HEK293 (cell line): ENCODE measurements at regions not wholly inside any gene's neighbourhood (a gene's known extent, or its start where the extent isn't known, plus 50 kb on each side); places are given as distances from the start of the nearest gene placed in this dataset.

ENCODE experiments used
- CTCF ChIA-PET: fragments of 350-600 bp; formaldehyde crosslinking; extraction: SDS; loops from one replicate; lab custom pipeline; 2021; ENCODE audit warnings: antibody characterized with exemption; lab: Yijun Ruan, JAX
- POLR2A ChIA-PET: fragments of 300-600 bp; formaldehyde crosslinking; extraction: SDS; loops from one replicate; lab custom pipeline; 2020; ENCODE audit warnings: antibody characterized with exemption, inconsistent platforms; lab: Yijun Ruan, JAX
- H3K27ac ChIP-seq: fragments of 200-500 bp; sonication (Bioruptor generic); 2 replicates; pipeline ENCODE4 v1.5.1; 2014; ENCODE audit warnings: low read depth, low read length, control low read depth, inconsistent platforms; ENCODE audit errors: extremely low read depth
- H3K36me3 ChIP-seq, 2 experiments: fragments of 200-500 bp in 1 of 2; sonication (Bioruptor generic) in 1 of 2; 1 replicate in 1 of 2; 2 replicates in 1 of 2; pipeline ENCODE4 v1.5.1; 2014 to 2017; ENCODE audit warnings: inconsistent platforms in 2 of 2, low read length in 2 of 2; ENCODE audit not compliant: control insufficient read depth in 2 of 2, insufficient read depth in 1 of 2
- H3K4me1 ChIP-seq: fragments of 200-500 bp; sonication (Bioruptor generic); 2 replicates; pipeline ENCODE4 v1.5.1; 2014; ENCODE audit warnings: mild to moderate bottlenecking, low read length, inconsistent platforms; ENCODE audit not compliant: control insufficient read depth, insufficient read depth
- H3K4me3 ChIP-seq: 2 replicates; pipeline ENCODE4 v1.5.1; 2011; ENCODE audit warnings: low read depth, mild to moderate bottlenecking, control low read depth, low read length, moderate library complexity
- H3K9me3 ChIP-seq: fragments of 200-500 bp; sonication (Bioruptor generic); 2 replicates; pipeline ENCODE4 v1.5.1; 2014; ENCODE audit warnings: low read depth, low read length, inconsistent platforms; ENCODE audit not compliant: control insufficient read depth, insufficient read depth
- GFI1B ChIP-seq: fragments of 450-650 bp; formaldehyde crosslinking; IDR thresholded peaks from 2 replicates; pipeline ENCODE4 v1.5.1; 2016; ENCODE audit warnings: missing biosample characterization, missing genetic modification characterization
- GLIS2 ChIP-seq: fragments of 450-650 bp; formaldehyde crosslinking; IDR thresholded peaks from 2 replicates; pipeline ENCODE4 v1.5.1; 2016; ENCODE audit warnings: missing biosample characterization, missing genetic modification characterization
- HIC1 ChIP-seq: fragments of 450-650 bp; formaldehyde crosslinking; IDR thresholded peaks from 2 replicates; pipeline ENCODE4 v1.5.1; 2016; ENCODE audit warnings: missing biosample characterization, missing genetic modification characterization
- KLF8 ChIP-seq: fragments of 450-650 bp; formaldehyde crosslinking; IDR thresholded peaks from 2 replicates; pipeline ENCODE4 v1.5.1; 2016; ENCODE audit warnings: missing biosample characterization, missing genetic modification characterization
- PRDM10 ChIP-seq: fragments of 450-650 bp; formaldehyde crosslinking; IDR thresholded peaks from 2 replicates; pipeline ENCODE4 v1.5.1; 2016; ENCODE audit warnings: missing biosample characterization, missing genetic modification characterization
- ZFP41 ChIP-seq: fragments of 450-650 bp; formaldehyde crosslinking; IDR thresholded peaks from 2 replicates; pipeline ENCODE4 v1.5.1; 2016; ENCODE audit warnings: missing biosample characterization, missing genetic modification characterization, borderline replicate concordance
- ZFP69B ChIP-seq: fragments of 450-650 bp; formaldehyde crosslinking; IDR thresholded peaks from 2 replicates; pipeline ENCODE4 v1.5.1; 2016; ENCODE audit warnings: missing biosample characterization, missing genetic modification characterization
- ZNF112 ChIP-seq: fragments of 450-650 bp; formaldehyde crosslinking; IDR thresholded peaks from 2 replicates; pipeline ENCODE4 v1.5.0; 2017; ENCODE audit warnings: missing biosample characterization, missing genetic modification characterization
- ZNF19 ChIP-seq: fragments of 450-650 bp; formaldehyde crosslinking; IDR thresholded peaks from 2 replicates; pipeline ENCODE4; 2016; ENCODE audit warnings: missing biosample characterization, missing genetic modification characterization, low read depth
- ZNF280C ChIP-seq: fragments of 450-650 bp; formaldehyde crosslinking; IDR thresholded peaks from 2 replicates; pipeline ENCODE4 v1.5.1; 2016; ENCODE audit warnings: missing biosample characterization, missing genetic modification characterization
- ZNF292 ChIP-seq: fragments of 450-650 bp; formaldehyde crosslinking; IDR thresholded peaks from 2 replicates; pipeline ENCODE4 v1.5.1; 2016; ENCODE audit warnings: low read depth, missing biosample characterization, missing genetic modification characterization, borderline replicate concordance
- ZNF354C ChIP-seq: fragments of 450-650 bp; formaldehyde crosslinking; IDR thresholded peaks from 2 replicates; pipeline ENCODE4 v1.5.1; 2016; ENCODE audit warnings: missing biosample characterization, missing genetic modification characterization, low read depth, borderline replicate concordance
- ZNF416 ChIP-seq: fragments of 450-650 bp; formaldehyde crosslinking; IDR thresholded peaks from 2 replicates; pipeline ENCODE4 v1.5.1; 2016; ENCODE audit warnings: missing biosample characterization, missing genetic modification characterization
- ZNF48 ChIP-seq: fragments of 450-650 bp; formaldehyde crosslinking; IDR thresholded peaks from 2 replicates; pipeline ENCODE4 v1.5.1; 2016; ENCODE audit warnings: missing biosample characterization, missing genetic modification characterization
- ZNF658 ChIP-seq: fragments of 450-650 bp; formaldehyde crosslinking; IDR thresholded peaks from 2 replicates; pipeline ENCODE4; 2016; ENCODE audit warnings: missing biosample characterization, missing genetic modification characterization
- ZSCAN30 ChIP-seq: fragments of 450-650 bp; IDR thresholded peaks from 2 replicates; pipeline ENCODE4 v1.5.1; 2018; ENCODE audit warnings: missing biosample characterization, mild to moderate bottlenecking, missing genetic modification characterization, moderate library complexity
- TF ChIP-seq, protein P1 (sequence below): fragments of 450-650 bp; formaldehyde crosslinking; IDR thresholded peaks from 2 replicates; pipeline ENCODE4 v1.5.1; 2016; ENCODE audit warnings: missing biosample characterization, missing genetic modification characterization, borderline replicate concordance
- TF ChIP-seq, protein P2 (sequence below): fragments of 450-650 bp; formaldehyde crosslinking; IDR thresholded peaks from 2 replicates; pipeline ENCODE4 v1.5.1; 2016; ENCODE audit warnings: missing biosample characterization, missing genetic modification characterization

- TF ChIP-seq, protein P1, sequence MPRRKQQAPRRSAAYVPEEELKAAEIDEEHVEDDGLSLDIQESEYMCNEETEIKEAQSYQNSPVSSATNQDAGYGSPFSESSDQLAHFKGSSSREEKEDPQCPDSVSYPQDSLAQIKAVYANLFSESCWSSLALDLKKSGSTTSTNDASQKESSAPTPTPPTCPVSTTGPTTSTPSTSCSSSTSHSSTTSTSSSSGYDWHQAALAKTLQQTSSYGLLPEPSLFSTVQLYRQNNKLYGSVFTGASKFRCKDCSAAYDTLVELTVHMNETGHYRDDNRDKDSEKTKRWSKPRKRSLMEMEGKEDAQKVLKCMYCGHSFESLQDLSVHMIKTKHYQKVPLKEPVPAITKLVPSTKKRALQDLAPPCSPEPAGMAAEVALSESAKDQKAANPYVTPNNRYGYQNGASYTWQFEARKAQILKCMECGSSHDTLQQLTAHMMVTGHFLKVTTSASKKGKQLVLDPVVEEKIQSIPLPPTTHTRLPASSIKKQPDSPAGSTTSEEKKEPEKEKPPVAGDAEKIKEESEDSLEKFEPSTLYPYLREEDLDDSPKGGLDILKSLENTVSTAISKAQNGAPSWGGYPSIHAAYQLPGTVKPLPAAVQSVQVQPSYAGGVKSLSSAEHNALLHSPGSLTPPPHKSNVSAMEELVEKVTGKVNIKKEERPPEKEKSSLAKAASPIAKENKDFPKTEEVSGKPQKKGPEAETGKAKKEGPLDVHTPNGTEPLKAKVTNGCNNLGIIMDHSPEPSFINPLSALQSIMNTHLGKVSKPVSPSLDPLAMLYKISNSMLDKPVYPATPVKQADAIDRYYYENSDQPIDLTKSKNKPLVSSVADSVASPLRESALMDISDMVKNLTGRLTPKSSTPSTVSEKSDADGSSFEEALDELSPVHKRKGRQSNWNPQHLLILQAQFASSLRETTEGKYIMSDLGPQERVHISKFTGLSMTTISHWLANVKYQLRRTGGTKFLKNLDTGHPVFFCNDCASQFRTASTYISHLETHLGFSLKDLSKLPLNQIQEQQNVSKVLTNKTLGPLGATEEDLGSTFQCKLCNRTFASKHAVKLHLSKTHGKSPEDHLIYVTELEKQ (tag by site-specific recombination): no peak
- TF ChIP-seq GFI1B (tag by site-specific recombination): no peak
- no peak for TF ChIP-seq ZNF48
- no peak for TF ChIP-seq ZNF280C
- no peak for TF ChIP-seq ZFP69B (tag by site-specific recombination)
- no peak for TF ChIP-seq ZNF292 (tag by site-specific recombination)
Observed at GRCh38 chr16:65413861-65414260, 292.0 kb upstream of the CDH11 start (continued).

DNA sequence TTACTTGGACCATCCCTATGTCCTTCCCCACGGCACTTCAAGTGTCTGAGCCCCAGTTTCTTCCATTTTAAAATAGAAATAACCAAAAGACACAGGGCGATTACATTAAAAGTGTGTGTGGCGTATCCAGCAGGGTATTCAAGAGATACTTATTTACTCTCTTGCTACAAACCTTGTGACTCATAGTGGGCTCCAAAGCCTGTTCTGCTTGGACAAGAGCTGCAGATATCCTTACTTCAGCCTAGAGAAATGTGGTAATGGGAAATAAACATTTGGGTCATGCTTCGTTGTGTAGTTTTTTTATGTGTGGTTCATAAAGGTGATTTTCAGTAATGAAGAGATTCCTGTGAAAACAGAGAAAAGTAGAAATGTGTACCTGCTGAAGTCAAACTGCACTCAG lies 288.9 kb upstream of the CDH11 start:
- TF ChIP-seq KLF8: no peak
- CTCF ChIA-PET: no interaction called here

DNA sequence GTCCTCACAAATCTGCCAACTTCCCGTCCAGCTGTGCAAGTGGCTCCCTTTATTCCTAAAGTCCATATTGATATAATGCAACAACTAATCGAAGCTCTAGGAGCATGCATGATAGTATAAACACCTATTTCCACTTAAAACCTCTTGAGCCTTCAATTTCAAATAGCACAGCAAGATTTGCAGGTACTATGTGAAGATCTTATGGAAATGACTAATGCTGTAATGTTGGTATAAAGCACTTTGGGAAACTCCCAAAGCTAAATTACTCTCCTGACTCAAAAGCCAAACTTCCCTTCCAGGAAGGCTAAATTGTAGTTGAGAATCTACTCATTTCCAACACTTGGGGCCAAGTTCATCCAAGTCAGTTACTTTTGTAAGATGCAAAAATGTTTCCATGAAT lies 287.6 kb upstream of the CDH11 start:
- POLR2A ChIA-PET: no interaction called here
- peaks cover 2% of the 10 kb centered on the region for H3K4me1 ChIP-seq
- no peaks in the 10 kb centered on the region for H3K9me3 ChIP-seq
- H3K4me3 ChIP-seq: no peak overlapping the region
- H3K36me3 ChIP-seq: no peaks in the 10 kb centered on the region
- H3K27ac ChIP-seq: no peak overlapping the region
- CTCF ChIA-PET: no interaction called here
- no peak for TF ChIP-seq PRDM10 (tag by site-specific recombination)
- no peak for TF ChIP-seq ZNF658 (tag by site-specific recombination)
- TF ChIP-seq GLIS2 (tag by site-specific recombination): no peak
- TF ChIP-seq, protein P2, sequence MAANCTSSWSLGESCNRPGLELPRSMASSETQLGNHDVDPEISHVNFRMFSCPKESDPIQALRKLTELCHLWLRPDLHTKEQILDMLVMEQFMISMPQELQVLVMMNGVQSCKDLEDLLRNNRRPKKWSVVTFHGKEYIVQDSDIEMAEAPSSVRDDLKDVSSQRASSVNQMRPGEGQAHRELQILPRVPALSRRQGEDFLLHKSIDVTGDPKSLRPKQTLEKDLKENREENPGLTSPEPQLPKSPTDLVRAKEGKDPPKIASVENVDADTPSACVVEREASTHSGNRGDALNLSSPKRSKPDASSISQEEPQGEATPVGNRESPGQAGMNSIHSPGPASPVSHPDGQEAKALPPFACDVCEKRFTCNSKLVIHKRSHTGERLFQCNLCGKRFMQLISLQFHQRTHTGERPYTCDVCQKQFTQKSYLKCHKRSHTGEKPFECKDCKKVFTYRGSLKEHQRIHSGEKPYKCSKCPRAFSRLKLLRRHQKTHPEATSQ (tag by site-specific recombination): no peak
- no peak for TF ChIP-seq ZNF416 (tag by site-specific recombination)
- no peak for TF ChIP-seq HIC1
- no peak for TF ChIP-seq ZNF112 (tag by site-specific recombination)
- TF ChIP-seq ZSCAN30 (tag by site-specific recombination): no peak
- TF ChIP-seq ZFP41 (tag by site-specific recombination): no peak
- no peak for TF ChIP-seq ZNF354C
- no peak for TF ChIP-seq ZNF280C
- TF ChIP-seq ZNF19: no peak

More for the DNA sequence above, 288.9 kb upstream of the CDH11 start:
- peaks cover 4% of the 10 kb centered on the region for H3K4me1 ChIP-seq
- POLR2A ChIA-PET: no interaction called here
- no peaks in the 10 kb centered on the region for H3K36me3 ChIP-seq
- no peak overlapping the region for H3K4me3 ChIP-seq
- no peak overlapping the region for H3K27ac ChIP-seq
- H3K9me3 ChIP-seq: no peaks in the 10 kb centered on the region
